ENCODE measurements at regions not wholly inside any gene's neighbourhood (a gene's known extent, or its start where the extent isn't known, plus 50 kb on each side); places are given as distances from the start of the nearest gene placed in this dataset.

- WGBS, 5 donors, result 69 to 91% (median 84%) methylated on average over 1 of the region's 1 CpG
- no peaks in the 10 kb centered on the region for H3K27me3 ChIP-seq
Measured at GRCh38 chr2:228532233-228532632, 350.7 kb upstream of the SPHKAP start.

GRCh38 chr2:228527197-228527881, 345.9 kb upstream of the SPHKAP start:
- Histone ChIP-seq H3K4me1 (no peaks in the 10 kb centered on the region), H3K36me3 (no peaks in the 10 kb centered on the region), H3K4me3 (no peak overlapping the region), H3K9me3 (peaks cover 0 to 13% (median 8%) of the 10 kb centered on the region in 4 donors), H3K27ac (no peak overlapping the region), H3K27me3 (no peaks in the 10 kb centered on the region)
- WGBS, 5 donors, result 37 to 51% (median 39%) methylated on average over 3 of the region's 3 CpGs
- TF ChIP-seq CTCF (IDR thresholded peaks at IDR 0.05) (no peak), EP300 (IDR thresholded peaks at IDR 0.05) (no peak)
- intact Hi-C loops (cut with DNase I; ENCODE audit: low total_unique reads), result no loop called here
- DNase-seq, result no peak

More at GRCh38 chr2:228532233-228532632, 350.7 kb upstream of the SPHKAP start:
- Histone ChIP-seq H3K9me3 (peaks cover 0 to 27% (median 6%) of the 10 kb centered on the region in 4 donors), H3K27ac (no peak overlapping the region), H3K4me1 (no peaks in the 10 kb centered on the region), H3K36me3 (no peaks in the 10 kb centered on the region), H3K4me3 (no peak overlapping the region)
- intact Hi-C loops (cut with DNase I; ENCODE audit: low total_unique reads), result no loop called here
- no peak for DNase-seq
- TF ChIP-seq CTCF (IDR thresholded peaks at IDR 0.05) (no peak), EP300 (IDR thresholded peaks at IDR 0.05) (no peak), POLR2A (IDR thresholded peaks at IDR 0.05) (no peak), POLR2AphosphoS5 (IDR thresholded peaks at IDR 0.05) (no peak)

GRCh38 chr2:228526687-228527086, 345.2 kb upstream of the SPHKAP start:
- DNase-seq, result no peak
- no peaks in the 10 kb centered on the region for H3K36me3 ChIP-seq
- H3K27ac ChIP-seq, result no peak overlapping the region
- peaks cover 0 to 13% (median 8%) of the 10 kb centered on the region in 4 donors for H3K9me3 ChIP-seq
- H3K4me3 ChIP-seq, result no peak overlapping the region
- no peaks in the 10 kb centered on the region for H3K4me1 ChIP-seq
- WGBS, 5 donors, result 29 to 78% (median 59%) methylated on average over 1 of the region's 1 CpG
- no peak for TF ChIP-seq POLR2AphosphoS5 (IDR thresholded peaks at IDR 0.05)
- TF ChIP-seq POLR2A (IDR thresholded peaks at IDR 0.05), result no peak
- no peak for TF ChIP-seq CTCF (IDR thresholded peaks at IDR 0.05)
- no peak for TF ChIP-seq EP300 (IDR thresholded peaks at IDR 0.05)
- no peaks in the 10 kb centered on the region for H3K27me3 ChIP-seq
- intact Hi-C loops (cut with DNase I; ENCODE audit: low total_unique reads), result no loop called here

GRCh38 chr2:228522977-228523376, 341.5 kb upstream of the SPHKAP start:
- 85 to 100% (median 94%) methylated on average over 3 of the region's 3 CpGs for WGBS, 5 donors
- H3K36me3 ChIP-seq, result no peaks in the 10 kb centered on the region
- peaks cover 0 to 13% (median 8%) of the 10 kb centered on the region in 4 donors for H3K9me3 ChIP-seq
- H3K4me1 ChIP-seq, result no peaks in the 10 kb centered on the region
- TF ChIP-seq POLR2A (IDR thresholded peaks at IDR 0.05) (no peak), EP300 (IDR thresholded peaks at IDR 0.05) (no peak), POLR2AphosphoS5 (IDR thresholded peaks at IDR 0.05) (no peak), CTCF (IDR thresholded peaks at IDR 0.05) (no peak)
- no peak overlapping the region for H3K27ac ChIP-seq
- intact Hi-C loops (cut with DNase I; ENCODE audit: low total_unique reads), result no loop called here
- no peak for DNase-seq
- H3K27me3 ChIP-seq, result no peaks in the 10 kb centered on the region
- no peak overlapping the region for H3K4me3 ChIP-seq

Data from stomach (tissue), 8 donors.